SH-SY5Y (cell line): ENCODE measurements at regions not wholly inside any gene's neighbourhood (a gene's known extent, or its start where the extent isn't known, plus 50 kb on each side); places are given as distances from the start of the nearest gene placed in this dataset.

Experiments used
- GATA2 ChIP-seq: IDR thresholded peaks from 2 replicates; pipeline ENCODE4 v1.6.1; 2011; ENCODE audit warnings: mild to moderate bottlenecking, low read depth, low read length
- GATA3 ChIP-seq: IDR thresholded peaks from 2 replicates; pipeline ENCODE4 v1.6.1; 2011; ENCODE audit warnings: low read depth, mild to moderate bottlenecking, low read length, moderate library complexity

GRCh38 chr2:2850218-2850755, 519.2 kb upstream of the MYT1L start:
- TF ChIP-seq GATA2 (no peak), GATA3 (no peak)
